HG03558 (cell line): ENCODE measurements at regions not wholly inside any gene's neighbourhood (a gene's known extent, or its start where the extent isn't known, plus 50 kb on each side); places are given as distances from the start of the nearest gene placed in this dataset.
"Not testable (repeated sequence)": the region's sequence is repeated elsewhere in the genome, so short reads cannot be mapped to it uniquely, and the experiment has no call there.

Experiments used
- ATAC-seq: cut with Tn5 transposase; IDR thresholded peaks from one replicate; pipeline ENCODE4 v1.9.1; 2021; ENCODE audit warnings: moderate number of reproducible peaks; ENCODE audit not compliant: unreplicated experiment; ENCODE audit errors: extremely low read depth

- no peak for ATAC-seq
These were observed 123.8 kb upstream of the ID2 start for GRCh38 chr2:8558096-8558495.

GRCh38 chr2:8558956-8559355 is 122.9 kb upstream of the ID2 start:
- no peak for ATAC-seq

GRCh38 chr2:8559805-8560204 is 122.1 kb upstream of the ID2 start:
- ATAC-seq = no peak

GRCh38 chr2:8561692-8562091 is 120.2 kb upstream of the ID2 start:
- ATAC-seq = not testable (repeated sequence)

DNA sequence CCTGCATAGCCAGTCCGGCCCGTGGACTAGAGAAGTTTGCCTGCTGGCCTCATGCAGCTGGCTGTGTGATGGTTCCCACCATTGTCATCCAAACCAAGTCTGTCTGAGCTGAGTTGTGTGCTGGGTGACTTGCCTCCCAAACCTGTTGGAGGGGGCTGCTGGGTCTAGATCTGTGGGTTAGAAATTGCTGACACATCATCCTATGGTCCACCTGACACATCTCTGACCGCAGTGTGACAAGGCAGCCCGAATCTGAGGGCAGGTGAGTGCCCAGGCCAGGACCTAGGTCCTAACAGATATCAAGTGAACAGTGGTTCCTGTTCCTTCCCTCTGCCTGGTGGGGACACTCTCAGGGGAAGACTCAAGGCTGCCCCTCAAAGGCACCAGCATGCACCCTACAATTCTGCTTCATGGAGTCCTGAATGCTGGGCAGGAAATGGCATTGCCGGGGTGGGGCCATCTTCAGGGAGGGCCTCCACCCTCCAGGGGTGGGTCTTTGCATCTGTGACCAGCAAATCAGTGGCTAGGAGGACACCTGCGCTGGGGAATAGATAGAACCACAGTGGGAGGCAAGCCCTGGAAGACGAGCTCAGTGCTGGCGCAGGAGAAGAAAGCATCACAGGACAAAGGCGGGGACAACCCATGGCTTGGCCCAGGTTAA is 117.9 kb upstream of the ID2 start:
- ATAC-seq = no peak

GRCh38 chr2:8564475-8564874 is 117.4 kb upstream of the ID2 start:
- no peak for ATAC-seq

DNA sequence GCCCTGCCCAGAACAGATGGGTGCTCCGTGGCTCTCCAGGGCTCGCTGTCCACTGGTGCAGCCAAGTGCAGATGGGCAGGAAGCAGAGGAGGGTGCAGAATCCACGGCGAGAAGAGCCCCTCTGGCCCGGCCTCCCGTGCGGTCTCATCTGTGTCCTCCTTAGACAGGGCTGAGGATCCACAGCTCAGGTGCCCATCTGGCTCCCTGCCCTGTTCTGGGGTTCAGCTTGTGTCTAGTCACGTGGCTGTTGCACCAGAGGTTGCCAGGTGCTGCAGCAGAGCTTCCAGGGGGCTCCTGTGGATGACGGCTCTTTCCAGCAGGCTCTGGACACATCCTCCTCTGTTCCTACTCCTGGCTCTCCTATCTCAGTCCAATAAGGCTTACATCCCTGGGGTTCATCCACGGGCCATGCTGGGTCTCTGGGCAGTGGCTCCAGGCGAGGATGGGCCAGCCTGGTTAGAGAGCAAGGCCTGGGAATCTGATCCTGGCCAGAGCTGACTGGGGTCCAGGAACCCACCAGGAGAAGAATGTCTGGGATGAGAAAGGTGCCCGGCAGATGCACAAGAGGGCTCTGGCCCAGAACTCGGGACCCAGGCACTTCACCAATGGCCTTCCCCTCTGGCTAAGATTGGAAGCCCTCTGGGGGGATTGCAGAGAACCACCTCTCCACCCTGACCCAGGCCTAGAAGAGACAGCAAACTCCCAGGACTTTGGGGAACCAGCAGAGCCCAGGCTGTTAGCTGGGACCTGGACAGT is 116.3 kb upstream of the ID2 start:
- ATAC-seq = no peak

DNA sequence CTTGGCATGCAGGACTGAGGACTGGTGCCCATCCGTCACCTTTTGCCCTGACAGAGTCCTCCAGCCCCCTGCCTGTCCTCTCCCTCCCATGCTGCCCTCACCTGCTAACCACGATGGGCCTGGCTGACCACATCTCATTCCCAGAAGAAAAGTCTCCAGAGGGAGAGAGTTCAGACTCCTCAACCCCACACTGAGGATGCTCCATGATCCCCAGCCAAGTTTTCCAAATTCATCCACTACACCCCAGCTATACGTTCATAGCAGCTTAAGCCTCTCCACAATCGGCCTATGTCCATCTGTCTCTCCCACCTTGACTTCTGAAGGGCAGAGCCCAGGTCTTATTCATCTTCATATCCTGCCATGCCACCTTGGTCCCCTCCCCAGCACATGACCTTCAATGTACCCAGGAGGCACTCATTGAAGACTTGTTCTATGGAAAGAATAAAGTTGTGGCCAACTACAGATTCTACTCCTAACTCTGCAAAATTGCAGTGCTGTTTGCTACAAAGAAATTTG is 115.6 kb upstream of the ID2 start:
- ATAC-seq = no peak

GRCh38 chr2:8566774-8567468 is 114.9 kb upstream of the ID2 start:
- no peak for ATAC-seq

DNA sequence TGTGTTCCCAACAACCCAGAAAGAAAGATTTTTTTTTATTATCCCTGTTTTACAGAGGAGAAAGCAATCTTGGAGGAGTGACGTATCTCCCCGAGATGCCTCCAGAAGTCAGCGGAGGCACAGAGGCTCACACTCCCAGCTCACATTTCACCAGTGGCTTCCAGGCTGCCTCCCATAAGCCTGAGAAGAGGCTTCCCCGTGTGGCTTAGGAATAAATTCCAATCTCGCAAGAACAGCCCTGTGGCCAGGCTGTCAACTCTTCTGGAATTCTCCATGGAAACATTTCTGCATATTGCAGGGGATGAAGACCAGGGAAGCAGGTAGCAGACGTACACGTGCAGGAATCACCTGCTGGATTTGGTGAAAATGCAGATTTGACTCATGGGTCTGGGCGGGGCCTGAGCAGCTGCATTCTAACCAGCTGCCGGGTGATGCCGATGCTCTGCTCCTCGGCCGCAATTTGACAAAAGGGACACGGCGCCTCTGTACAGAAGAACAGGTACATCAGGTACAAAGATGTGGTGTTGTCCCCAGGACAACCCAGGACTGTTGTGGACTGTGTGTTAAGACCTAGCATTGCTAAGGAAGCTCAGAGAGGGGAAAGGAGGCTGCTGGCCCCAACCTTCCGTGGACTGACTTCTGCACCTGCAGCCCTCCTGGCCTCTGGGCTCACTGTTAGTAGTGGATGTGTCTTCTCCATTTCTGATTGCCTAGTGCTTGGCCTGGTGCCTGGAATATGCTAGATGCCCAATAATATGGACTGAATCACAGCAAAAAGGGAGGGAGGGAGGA is 114.2 kb upstream of the ID2 start:
- no peak for ATAC-seq

GRCh38 chr2:8568543-8569302 is 113.1 kb upstream of the ID2 start:
- ATAC-seq = no peak

GRCh38 chr2:8569332-8569930 is 112.4 kb upstream of the ID2 start:
- ATAC-seq = no peak

DNA sequence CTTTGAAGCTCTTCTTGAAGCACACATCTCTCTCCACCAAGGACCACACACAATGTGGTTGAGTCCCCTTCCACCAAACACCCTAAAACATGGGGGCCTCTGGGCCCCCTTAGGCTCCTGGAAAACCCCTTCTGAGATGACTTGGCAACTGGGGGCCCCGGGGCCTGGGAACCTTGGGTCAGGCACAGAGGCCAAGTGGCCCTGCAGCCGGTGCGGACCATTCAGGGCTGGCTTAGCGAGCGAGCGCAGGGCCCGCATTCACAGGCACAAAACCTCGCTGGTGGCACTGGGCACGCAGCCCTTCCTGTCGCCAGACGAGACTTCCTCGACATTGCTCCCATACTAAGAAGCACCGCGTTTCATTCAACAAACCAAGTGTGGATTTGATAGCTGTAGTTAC is 111.2 kb upstream of the ID2 start:
- ATAC-seq = no peak

GRCh38 chr2:8571301-8571791 is 110.5 kb upstream of the ID2 start:
- ATAC-seq = no peak

DNA sequence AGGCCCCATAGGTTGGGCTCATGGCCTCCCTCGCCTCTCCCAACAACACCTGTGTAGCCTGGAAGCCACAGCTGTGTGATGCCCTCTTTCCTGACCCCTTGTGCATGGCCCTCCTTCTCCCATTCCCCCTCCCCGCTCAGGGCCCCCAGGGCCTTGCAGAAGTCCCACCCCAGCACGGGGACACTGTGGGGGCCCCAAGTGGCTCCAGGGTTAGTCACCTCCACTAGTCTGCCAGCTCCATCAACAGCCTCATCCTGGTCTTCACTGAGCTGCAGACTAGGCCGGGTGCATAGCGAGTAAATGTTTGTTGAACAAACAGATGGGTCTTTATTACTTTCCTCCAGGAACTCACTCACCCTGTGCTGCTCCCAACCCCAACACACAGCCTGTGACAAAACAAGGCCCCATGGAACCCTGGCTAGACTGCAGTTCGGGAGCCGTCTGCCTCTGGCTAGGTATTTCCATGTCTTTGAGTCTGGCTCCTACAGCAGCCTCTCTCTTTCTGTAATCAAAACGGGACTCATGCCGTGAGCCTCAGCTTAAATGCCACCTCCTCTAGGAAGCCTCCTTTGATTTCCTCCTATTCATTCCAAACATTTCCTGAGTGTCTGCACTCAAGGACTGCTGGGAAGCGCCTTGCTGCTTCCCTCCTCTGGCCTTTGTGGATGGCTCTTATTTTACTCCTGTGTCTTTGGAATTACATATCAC is 109.9 kb upstream of the ID2 start:
- no peak for ATAC-seq

DNA sequence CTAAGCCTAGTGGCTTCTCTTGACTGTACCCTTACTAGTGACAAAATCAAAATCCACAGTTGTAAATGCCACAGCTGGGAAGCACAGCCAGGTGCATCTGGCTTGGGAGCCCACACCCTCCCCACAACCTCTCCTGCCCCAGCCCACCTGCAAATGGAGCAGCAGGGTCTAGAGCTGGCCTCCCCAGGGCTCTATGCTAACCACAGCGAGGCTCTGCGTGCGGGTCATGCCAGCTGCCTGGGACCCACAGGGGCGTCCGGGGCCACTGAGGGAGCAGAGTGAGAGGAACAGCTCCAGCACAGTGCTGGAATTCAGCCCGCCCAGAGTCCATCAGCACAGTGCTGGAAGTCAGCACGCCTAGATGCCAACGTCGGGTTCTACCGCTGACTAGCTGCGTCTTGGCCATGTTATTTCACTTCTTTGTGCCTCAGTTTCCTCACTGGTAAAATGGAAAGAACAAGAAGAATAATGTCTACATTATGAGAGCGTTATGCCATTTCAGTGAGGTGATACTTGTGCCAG is 109.1 kb upstream of the ID2 start:
- no peak for ATAC-seq

DNA sequence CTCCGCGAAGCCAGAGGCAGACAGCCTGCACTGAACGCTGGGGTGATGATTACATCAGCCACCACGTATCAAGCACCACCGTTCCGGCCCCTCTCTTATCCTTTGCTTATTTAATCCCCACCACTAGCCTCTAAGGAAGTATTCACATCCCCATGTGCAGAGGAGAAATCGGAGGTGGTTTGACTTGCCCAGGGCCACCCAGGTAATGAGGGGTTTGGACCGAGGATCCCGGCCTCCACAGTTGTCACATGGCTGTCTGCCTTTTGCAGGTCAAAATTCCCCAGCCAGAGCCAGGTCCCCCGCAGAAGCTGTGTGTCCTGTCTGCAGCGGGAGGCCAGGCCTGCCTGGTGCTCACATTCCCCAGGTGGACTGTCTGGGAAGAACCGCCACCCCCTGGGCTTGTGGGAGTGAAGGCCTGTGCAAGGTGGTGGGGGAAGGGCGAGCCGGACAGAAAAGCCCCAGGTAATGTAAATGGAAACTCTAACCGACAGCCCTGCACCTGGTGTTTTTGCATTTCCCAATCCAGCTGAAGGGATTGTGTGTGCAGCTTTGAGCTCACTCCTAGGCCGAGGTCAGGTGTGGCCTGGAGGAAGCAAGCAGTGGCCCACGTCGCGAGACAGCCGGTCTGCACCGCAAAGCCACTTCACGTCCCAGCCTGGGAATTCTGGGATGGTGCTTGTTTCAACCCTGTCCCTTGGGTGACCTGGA is 108.5 kb upstream of the ID2 start:
- no peak for ATAC-seq

DNA sequence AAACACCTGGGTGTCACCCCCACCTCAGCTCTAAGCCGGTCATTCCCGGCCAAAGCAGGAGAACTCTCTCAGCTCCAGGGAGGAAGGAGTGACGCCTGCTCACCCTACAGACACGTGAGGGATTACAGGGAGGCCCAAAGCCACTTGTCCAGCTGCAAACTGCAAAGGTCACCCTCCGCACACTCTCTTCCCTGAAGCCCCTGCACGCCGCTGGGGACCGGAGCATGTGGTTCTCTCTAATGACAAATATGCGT is 108.0 kb upstream of the ID2 start:
- no peak for ATAC-seq
